HuH-7.5 (cell line): ENCODE measurements at regions not wholly inside any gene's neighbourhood (a gene's known extent, or its start where the extent isn't known, plus 50 kb on each side); places are given as distances from the start of the nearest gene placed in this dataset.

Source experiments
- DNase-seq: peaks from one replicate; pipeline ENCODE4 v3.0.0; 2011; ENCODE audit warnings: low spot score

DNA sequence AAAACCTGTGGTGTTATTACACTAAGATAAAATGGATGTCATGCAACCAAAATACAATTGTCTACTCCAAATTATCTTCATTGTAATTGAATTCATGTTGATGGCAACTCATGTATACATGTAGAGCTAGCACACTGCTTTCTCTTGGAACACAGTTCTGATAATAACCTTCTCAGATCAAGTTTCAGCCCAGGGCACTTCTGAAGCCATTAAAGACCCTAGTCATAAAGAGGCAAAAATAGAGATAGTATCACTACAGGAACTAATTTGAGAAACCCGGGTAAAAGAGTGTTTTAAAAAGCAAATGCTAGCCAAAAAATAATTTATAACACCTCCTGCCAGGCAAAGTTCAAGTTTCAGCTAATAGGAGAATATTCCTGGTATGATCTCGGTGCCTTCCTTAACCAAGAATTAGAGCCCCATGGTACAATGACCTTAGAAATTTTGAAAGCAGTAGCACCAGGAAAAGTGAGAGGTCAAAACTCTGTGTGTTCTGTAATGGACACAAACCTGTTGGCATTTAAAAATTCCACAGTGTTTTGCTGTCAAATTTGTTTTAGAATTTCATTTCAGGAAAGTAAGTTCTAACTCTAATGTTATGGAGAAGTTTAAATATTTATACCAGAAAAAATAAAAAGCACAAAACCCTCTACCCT lies 105.0 kb upstream of the FRMD6 start:
- DNase-seq = no peak

- no peak for DNase-seq
Measured at GRCh38 chr14:51547260-51547659, 104.5 kb upstream of the FRMD6 start.

- no peak for DNase-seq
Measured at GRCh38 chr14:51547701-51548100, 104.0 kb upstream of the FRMD6 start.

DNA sequence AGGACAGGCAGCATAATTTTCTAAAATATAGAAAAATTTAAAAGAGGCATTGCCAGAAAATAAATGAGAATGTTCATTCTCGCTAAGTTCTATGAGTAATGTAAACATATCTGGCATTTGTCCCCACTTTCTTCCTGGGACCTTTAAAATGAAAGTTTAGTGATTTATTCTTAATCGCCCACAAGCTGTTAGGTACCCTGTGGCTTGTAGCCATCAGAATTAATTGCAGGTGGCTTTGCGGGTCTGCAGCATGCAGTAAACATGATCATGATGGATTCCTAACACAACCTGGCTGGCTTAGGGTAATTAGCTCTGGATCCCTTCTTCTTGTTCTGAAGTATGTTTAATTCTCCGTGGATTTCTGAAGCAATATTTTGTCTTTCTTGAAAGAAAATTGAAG lies 103.5 kb upstream of the FRMD6 start:
- DNase-seq = no peak

- no peak for DNase-seq
Measured at GRCh38 chr14:51550636-51551035, 101.1 kb upstream of the FRMD6 start.

DNA sequence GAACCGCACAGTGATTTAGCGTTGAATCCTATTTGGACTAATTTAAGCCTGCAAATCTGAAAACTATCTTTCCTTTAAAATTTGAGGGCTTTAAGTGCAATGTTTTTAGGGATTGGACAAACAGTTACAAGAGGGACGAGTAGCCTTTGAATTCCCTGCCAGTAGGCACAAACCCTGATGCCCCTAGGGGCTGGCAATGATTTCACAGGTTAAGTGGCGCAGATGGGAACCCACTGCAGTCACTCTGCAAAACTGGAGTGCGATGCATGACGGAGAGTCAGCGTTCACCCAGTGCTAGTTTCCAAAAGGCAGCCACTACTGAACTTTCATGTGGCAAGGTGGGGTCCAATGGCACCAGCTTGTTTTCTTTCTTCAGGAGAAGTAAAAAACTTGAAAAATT lies 99.4 kb upstream of the FRMD6 start:
- no peak for DNase-seq

- DNase-seq = no peak
Measured at GRCh38 chr14:51552768-51553404, 98.8 kb upstream of the FRMD6 start.

GRCh38 chr14:51554339-51554920 lies 97.3 kb upstream of the FRMD6 start:
- DNase-seq = no peak

GRCh38 chr14:51554953-51555352 lies 96.8 kb upstream of the FRMD6 start:
- DNase-seq = no peak

- no peak for DNase-seq
Measured at GRCh38 chr14:51561141-51561540, 90.6 kb upstream of the FRMD6 start.

- DNase-seq = no peak
Measured at GRCh38 chr14:51562816-51563215, 88.9 kb upstream of the FRMD6 start.

GRCh38 chr14:51563560-51563959 lies 88.2 kb upstream of the FRMD6 start:
- no peak for DNase-seq

DNA sequence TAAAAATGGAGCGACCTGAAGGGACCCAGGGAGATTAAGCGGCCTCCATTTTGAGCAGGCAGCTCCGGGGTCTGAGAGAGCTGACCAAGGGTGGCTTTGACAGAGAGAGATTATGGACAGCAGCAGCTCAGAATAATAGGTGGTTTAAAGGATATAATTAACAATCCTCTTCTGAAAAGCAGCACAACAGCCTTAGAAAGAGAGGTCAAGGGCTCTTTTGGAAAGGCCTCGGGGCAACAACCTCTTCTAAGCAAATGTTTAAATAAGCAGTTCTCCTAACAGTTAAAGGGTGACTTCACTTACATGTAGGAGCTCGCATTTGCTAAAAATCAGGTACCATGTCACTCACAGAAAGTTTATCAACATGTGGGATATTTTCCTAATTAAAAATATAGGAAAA lies 87.2 kb upstream of the FRMD6 start:
- DNase-seq = no peak

DNA sequence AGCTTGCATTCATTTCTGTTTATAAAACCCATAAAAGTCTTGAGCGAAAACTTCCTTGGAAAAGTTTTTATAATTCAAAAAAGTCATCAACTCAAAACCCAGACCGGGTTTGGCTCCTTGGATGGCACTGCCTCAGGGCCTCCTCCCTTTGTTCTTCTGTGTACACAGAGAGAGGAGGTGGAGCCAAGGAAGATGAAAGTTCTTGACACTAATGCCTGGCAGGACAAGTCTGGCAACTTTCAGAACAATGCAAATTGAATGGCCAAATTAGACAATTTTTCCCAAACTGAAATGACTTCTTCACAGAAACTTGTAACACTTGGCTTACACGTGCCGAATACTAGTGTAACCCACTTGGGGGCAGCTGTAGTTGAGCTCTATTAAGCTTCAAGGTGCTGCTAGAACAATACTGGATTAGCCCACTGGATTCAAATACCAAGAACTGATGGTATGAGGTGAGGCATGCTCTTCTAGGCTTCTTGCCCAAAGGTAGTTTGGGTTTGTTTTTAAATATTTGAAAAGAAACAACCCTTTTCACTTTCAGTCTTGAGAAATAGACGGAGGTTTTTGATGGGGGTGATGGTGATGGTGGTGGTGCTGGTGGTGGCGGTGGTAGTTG lies 86.6 kb upstream of the FRMD6 start:
- no peak for DNase-seq

- DNase-seq = no peak
Measured at GRCh38 chr14:51566831-51567582, 84.7 kb upstream of the FRMD6 start.

- DNase-seq = no peak
Measured at GRCh38 chr14:51568366-51568765, 83.3 kb upstream of the FRMD6 start.

DNA sequence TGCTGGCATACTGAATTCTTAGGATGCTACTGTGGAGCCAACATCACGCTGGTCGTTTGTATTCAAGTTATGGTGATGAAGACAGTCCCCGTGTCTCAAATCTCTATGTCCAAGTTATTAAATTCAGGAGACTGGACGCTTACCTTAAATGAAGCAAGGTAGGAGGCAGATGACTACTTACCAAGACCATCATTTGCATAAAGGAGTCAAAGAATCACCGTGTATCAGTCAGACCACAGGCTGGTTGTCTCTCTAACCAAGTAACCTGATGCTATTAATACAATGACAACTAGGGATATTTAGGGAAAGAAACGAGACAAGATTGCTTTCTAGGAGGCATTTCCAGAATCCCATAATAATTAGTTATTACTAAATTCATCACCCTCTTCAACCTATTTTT lies 78.1 kb upstream of the FRMD6 start:
- DNase-seq = no peak

DNA sequence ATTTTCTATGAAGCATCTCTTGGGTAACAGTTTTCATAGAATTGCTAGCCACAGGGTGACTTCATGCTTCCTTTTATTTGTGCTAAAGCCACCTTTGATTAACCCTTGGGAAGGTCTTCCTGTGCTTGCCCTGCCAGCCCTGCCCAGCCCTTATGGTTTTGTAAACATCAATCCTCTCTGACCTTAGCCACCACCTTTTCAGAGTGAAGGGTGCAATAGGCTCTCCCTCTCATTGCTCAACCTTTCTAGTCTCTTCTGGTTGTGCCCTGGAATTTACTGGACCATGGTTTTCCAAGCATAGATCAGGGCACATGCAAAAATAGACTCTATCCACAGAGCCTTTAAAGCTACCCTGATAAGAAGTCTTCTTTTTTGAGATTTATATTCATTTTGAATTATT lies 77.7 kb upstream of the FRMD6 start:
- DNase-seq = no peak

DNA sequence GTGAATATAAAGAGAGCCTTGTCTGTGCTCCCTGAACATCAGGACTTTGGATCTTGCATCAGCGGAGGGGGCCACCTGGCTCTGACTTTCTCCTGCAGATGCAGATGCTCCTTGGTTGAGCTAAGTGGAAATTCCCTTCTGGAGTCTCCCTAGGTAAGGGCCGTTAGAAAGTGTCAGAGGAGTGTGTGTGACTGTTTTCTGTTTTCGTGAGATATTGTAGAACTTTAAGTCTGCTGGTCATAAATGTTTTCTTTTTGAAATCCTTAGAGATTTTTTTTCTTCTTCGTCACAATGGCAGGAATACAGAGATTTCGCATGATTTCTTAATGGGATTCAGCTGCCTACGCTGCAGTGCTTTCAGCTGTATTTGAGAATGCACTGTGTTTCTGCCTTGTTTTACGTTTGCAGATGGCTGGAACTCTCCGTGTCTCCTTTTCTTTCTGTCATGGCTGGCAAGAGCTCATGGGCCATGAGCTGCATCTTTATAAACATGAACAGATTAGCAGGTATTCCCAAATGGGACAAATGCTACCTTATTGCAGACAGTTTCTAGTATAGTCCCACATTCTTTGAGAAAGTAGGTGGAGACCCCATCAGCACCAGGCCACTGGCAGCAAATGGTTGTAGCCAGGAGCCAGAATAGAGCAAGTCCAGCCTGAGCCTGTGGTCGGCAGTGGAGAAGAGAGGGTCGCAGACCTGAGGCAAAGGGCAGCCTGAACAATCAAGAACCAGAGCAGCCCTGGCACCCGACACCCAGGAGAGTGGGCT lies 76.2 kb upstream of the FRMD6 start:
- no peak for DNase-seq

GRCh38 chr14:51576117-51576430 lies 75.6 kb upstream of the FRMD6 start:
- DNase-seq = no peak

DNA sequence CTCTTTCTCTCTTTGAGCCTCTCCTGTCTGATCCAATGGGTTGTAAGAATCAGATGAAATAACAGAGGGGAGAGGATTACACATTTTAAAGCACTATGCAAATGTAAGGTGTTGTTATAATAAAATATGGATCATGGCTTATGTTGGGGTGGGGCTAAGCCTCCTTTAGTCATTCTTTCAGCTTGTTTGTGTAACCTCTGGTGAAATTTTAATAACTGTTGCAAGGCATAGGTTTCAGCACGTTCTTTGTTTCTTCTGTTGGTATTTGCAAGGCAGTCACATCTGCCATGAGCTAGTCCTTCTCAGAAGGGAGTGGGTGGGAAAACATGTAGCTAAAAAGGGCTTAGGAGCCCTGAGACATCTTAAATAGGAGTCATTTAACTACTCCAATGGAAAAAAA lies 74.8 kb upstream of the FRMD6 start:
- no peak for DNase-seq

GRCh38 chr14:51578853-51579252 lies 72.9 kb upstream of the FRMD6 start:
- no peak for DNase-seq
